Breast epithelium (tissue), 4 donors: ENCODE measurements at regions not wholly inside any gene's neighbourhood (a gene's known extent, or its start where the extent isn't known, plus 50 kb on each side); places are given as distances from the start of the nearest gene placed in this dataset.

ENCODE experiments used
- DNase-seq, 2 donors: peaks; one replicate each; pipeline ENCODE4 v3.0.0-alpha.2; 2019; ENCODE audit warnings: low spot score in 2 of 2
- H3K27ac ChIP-seq, 2 donors: fragments of 200-600 bp; sonication (generic) in 1 of 2; one replicate each; pipeline ENCODE4 v1.5.1; 2016 to 2019; ENCODE audit warnings: mild to moderate bottlenecking in 1 of 2
- H3K27me3 ChIP-seq, 2 donors: fragments of 200-600 bp; sonication (generic) in 1 of 2; one replicate each; pipeline versions ENCODE4 v1.5.1 to v1.6.0; 2017 to 2019; ENCODE audit warnings: control low read depth in 1 of 2, mild to moderate bottlenecking in 1 of 2
- H3K36me3 ChIP-seq: fragments of 200-600 bp; one replicate; pipeline ENCODE4 v1.5.1; 2019
- H3K4me1 ChIP-seq, 2 donors: fragments of 200-600 bp; sonication (generic); one replicate each; pipeline ENCODE4 v1.5.1; 2016 to 2019; ENCODE audit warnings: control low read depth in 1 of 2
- H3K4me3 ChIP-seq, 3 donors: fragments of 200-600 bp; sonication (generic); 1 replicate in 2 of 3; 2 replicates in 1 of 3; pipeline ENCODE4 v1.5.1; 2016 to 2019; ENCODE audit warnings: mild to moderate bottlenecking in 3 of 3, moderate library complexity in 2 of 3
- H3K9me3 ChIP-seq, 2 donors: fragments of 200-600 bp; sonication (generic) in 1 of 2; one replicate each; pipeline ENCODE4 v1.5.1; 2016 to 2019; ENCODE audit warnings: control low read depth in 1 of 2
- POLR2A ChIP-seq: fragments of 450-650 bp; IDR thresholded peaks from one replicate; pipeline ENCODE4 v1.6.1; 2016; ENCODE audit warnings: antibody characterized with exemption, mild to moderate bottlenecking, moderate library complexity
- POLR2AphosphoS5 ChIP-seq, 3 donors: sonication (generic); formaldehyde crosslinking; IDR thresholded peaks; one replicate each; pipeline ENCODE4 v1.6.1; 2017; ENCODE audit warnings: antibody characterized with exemption in 3 of 3
- intact Hi-C: fragments of 100-400 bp; cut with DNase I; formaldehyde crosslinking; loops from one replicate; pipeline ENCODE4 v1.15.1; 2023; ENCODE audit warnings: low total_unique reads
- TF ChIP-seq, protein P1 (sequence below), 3 donors: fragments of 450-650 bp; IDR thresholded peaks; one replicate each; pipeline ENCODE4 v1.5.1; 2016 to 2017; ENCODE audit warnings: antibody characterized with exemption in 3 of 3, mild to moderate bottlenecking in 3 of 3, moderate library complexity in 3 of 3

DNA sequence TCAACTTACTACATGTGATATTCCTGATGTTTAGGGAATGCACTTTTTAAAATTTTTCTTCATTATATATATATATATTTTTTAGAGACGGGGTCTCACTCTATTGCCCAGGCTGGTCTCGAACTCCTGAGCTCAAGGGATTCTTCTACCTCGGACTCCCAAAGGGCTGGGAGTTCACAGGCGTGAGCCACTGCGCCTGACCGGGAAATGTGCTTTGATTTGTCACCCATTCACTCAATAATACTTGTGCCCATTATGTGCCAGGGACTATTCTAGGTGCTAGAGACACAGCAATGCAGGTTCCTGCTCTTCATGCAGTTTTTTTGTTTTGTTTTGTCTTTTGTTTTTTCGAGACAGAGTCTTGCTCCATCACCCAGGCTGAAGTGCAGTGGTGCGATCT lies 56.1 kb upstream of the INCENP start:
- no peaks in the 10 kb centered on the region for H3K9me3 ChIP-seq
- no peaks in the 10 kb centered on the region for H3K4me1 ChIP-seq
- H3K27me3 ChIP-seq = no peaks in the 10 kb centered on the region
- no peak overlapping the region for H3K27ac ChIP-seq
- intact Hi-C loops = no loop called here
- H3K4me3 ChIP-seq = no peak overlapping the region
- no peaks in the 10 kb centered on the region for H3K36me3 ChIP-seq
- TF ChIP-seq POLR2AphosphoS5 (IDR thresholded peaks at IDR 0.05) (no peak), POLR2A (no peak)
- TF ChIP-seq, protein P1, sequence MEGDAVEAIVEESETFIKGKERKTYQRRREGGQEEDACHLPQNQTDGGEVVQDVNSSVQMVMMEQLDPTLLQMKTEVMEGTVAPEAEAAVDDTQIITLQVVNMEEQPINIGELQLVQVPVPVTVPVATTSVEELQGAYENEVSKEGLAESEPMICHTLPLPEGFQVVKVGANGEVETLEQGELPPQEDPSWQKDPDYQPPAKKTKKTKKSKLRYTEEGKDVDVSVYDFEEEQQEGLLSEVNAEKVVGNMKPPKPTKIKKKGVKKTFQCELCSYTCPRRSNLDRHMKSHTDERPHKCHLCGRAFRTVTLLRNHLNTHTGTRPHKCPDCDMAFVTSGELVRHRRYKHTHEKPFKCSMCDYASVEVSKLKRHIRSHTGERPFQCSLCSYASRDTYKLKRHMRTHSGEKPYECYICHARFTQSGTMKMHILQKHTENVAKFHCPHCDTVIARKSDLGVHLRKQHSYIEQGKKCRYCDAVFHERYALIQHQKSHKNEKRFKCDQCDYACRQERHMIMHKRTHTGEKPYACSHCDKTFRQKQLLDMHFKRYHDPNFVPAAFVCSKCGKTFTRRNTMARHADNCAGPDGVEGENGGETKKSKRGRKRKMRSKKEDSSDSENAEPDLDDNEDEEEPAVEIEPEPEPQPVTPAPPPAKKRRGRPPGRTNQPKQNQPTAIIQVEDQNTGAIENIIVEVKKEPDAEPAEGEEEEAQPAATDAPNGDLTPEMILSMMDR (IDR thresholded peaks at IDR 0.05) = no peak
- DNase-seq = no peak

DNA sequence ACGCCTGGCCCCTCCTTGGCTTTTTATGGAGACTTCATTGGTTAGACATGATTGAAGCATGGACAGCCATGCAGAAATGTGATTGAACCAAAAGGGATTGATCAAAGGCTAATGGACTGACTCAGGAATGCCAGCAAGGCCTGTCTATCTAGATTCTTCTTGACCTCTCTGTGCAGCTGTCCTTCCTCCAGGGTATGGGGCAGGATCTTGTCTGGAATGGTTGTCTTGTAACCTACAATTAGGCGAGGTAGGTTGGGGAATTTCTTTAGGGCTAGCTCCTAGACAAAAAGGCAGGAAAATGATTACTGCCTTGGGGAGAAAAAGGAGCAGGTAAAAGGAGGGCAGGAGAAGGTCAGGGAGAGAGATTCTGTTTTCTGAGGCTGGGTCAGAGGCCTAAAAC lies 59.6 kb upstream of the INCENP start:
- H3K4me3 ChIP-seq = no peak overlapping the region
- intact Hi-C loops = no loop called here

DNA sequence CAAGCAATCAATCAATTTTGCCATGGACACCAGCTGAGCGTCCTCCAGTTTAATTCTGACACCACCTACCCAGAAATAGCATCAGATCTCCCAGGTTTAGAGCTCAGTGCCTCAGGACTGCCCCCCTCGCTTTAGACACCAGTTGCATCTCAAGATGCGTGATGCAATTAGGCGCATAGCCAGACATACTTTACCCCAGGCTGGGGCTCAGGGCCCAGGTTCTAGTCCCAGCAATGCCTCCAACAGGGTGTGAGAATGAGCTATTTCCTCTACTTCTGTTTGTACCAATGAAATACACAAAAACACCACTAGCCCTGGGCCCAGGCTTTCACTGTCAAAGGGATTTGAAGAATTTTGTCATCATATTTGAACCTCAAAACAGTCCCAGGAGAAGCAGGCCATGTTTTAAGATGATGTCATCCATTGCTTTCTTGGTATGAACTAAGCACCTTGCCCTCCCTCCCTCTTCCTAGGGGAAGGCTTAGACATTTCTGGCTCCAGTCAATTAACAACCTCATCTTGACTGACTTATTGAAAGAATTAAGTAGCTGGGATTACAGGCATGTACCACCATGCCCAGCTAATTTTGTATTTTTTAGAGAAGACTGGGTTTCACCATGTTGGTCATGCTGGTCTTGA lies 61.5 kb upstream of the INCENP start:
- no peak for DNase-seq
- no peak for TF ChIP-seq POLR2AphosphoS5 (IDR thresholded peaks at IDR 0.05)
- no peak for TF ChIP-seq POLR2A
- TF ChIP-seq, protein P1 (IDR thresholded peaks at IDR 0.05) = no peak
- no peak overlapping the region for H3K27ac ChIP-seq

More for the DNA sequence above, 59.6 kb upstream of the INCENP start:
- H3K27ac ChIP-seq = no peak overlapping the region
- H3K9me3 ChIP-seq = no peaks in the 10 kb centered on the region
- no peaks in the 10 kb centered on the region for H3K4me1 ChIP-seq
- H3K27me3 ChIP-seq = no peaks in the 10 kb centered on the region
- TF ChIP-seq POLR2AphosphoS5 (IDR thresholded peaks at IDR 0.05) (no peak), POLR2A (no peak)
- TF ChIP-seq, protein P1 (IDR thresholded peaks at IDR 0.05) = no peak
- DNase-seq = no peak
- no peaks in the 10 kb centered on the region for H3K36me3 ChIP-seq

GRCh38 chr11:62061356-62062222 lies 62.2 kb upstream of the INCENP start:
- DNase-seq = no peak
- Histone ChIP-seq H3K9me3 (no peaks in the 10 kb centered on the region), H3K27ac (no peak overlapping the region), H3K4me1 (no peaks in the 10 kb centered on the region), H3K36me3 (no peaks in the 10 kb centered on the region), H3K27me3 (no peaks in the 10 kb centered on the region), H3K4me3 (no peak overlapping the region)
- TF ChIP-seq, protein P1 (IDR thresholded peaks at IDR 0.05) = peak; percentile 29 to 48 (median 38)
- TF ChIP-seq POLR2AphosphoS5 (IDR thresholded peaks at IDR 0.05) = no peak
- intact Hi-C loops = no loop called here

More for the DNA sequence above, 61.5 kb upstream of the INCENP start:
- intact Hi-C loops = no loop called here
- Histone ChIP-seq H3K4me3 (no peak overlapping the region), H3K36me3 (no peaks in the 10 kb centered on the region), H3K9me3 (no peaks in the 10 kb centered on the region), H3K27me3 (no peaks in the 10 kb centered on the region), H3K4me1 (no peaks in the 10 kb centered on the region)

DNA sequence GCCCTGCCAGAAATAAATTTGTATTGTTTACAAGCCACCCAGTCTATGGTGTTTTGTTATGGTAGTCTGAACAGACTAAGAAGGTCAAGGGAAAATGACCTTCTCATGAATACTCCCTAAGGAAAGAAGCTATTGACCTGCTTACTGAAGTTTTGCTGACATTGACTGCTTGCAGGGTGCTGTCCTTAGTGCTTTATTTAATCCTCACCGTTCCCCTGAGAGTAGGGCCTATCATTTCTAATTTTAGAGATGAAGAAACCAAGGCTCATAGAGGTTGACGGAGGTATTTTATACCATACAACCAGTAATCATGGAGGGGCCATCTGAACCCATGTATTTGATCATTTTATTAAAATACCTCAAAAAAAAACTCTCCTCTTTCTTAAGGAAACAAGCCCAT lies 66.7 kb upstream of the INCENP start:
- Histone ChIP-seq H3K36me3 (no peaks in the 10 kb centered on the region), H3K27me3 (no peaks in the 10 kb centered on the region), H3K9me3 (no peaks in the 10 kb centered on the region), H3K4me1 (no peaks in the 10 kb centered on the region), H3K27ac (no peak overlapping the region), H3K4me3 (no peak overlapping the region)
- TF ChIP-seq POLR2A (no peak), POLR2AphosphoS5 (IDR thresholded peaks at IDR 0.05) (no peak)
- TF ChIP-seq, protein P1 (IDR thresholded peaks at IDR 0.05) = no peak
- intact Hi-C loops = no loop called here
- no peak for DNase-seq
